GM19468 (cell line): ENCODE measurements at regions not wholly inside any gene's neighbourhood (a gene's known extent, or its start where the extent isn't known, plus 50 kb on each side); places are given as distances from the start of the nearest gene placed in this dataset.
"Not testable (repeated sequence)": the region's sequence is repeated elsewhere in the genome, so short reads cannot be mapped to it uniquely, and the experiment has no call there.

Experiments used
- ATAC-seq: cut with Tn5 transposase; IDR thresholded peaks from one replicate; pipeline ENCODE4 v1.9.1; 2021; ENCODE audit warnings: mild to moderate bottlenecking, moderate library complexity, moderate number of reproducible peaks; ENCODE audit not compliant: unreplicated experiment; ENCODE audit errors: extremely low read depth

- ATAC-seq, result no peak
Observed at GRCh38 chr4:31141832-31142142, 421.6 kb downstream of the PCDH7 start.

GRCh38 chr4:31146366-31146765 is 426.2 kb downstream of the PCDH7 start:
- no peak for ATAC-seq

GRCh38 chr4:31148990-31149389 is 428.8 kb downstream of the PCDH7 start:
- ATAC-seq, result no peak

- no peak for ATAC-seq
Observed at GRCh38 chr4:31156221-31156620, 436.1 kb downstream of the PCDH7 start.

- ATAC-seq, result no peak
Observed at GRCh38 chr4:31160146-31160545, 440.0 kb downstream of the PCDH7 start.

GRCh38 chr4:31169846-31170245 is 449.7 kb downstream of the PCDH7 start:
- no peak for ATAC-seq

GRCh38 chr4:31171362-31171761 is 451.2 kb downstream of the PCDH7 start:
- ATAC-seq, result no peak

GRCh38 chr4:31175242-31175910 is 455.2 kb downstream of the PCDH7 start:
- ATAC-seq, result no peak

GRCh38 chr4:31183256-31183655 is 463.1 kb downstream of the PCDH7 start:
- ATAC-seq, result no peak

GRCh38 chr4:31185014-31185585 is 464.9 kb downstream of the PCDH7 start:
- ATAC-seq, result no peak

GRCh38 chr4:31187979-31188378 is 467.8 kb downstream of the PCDH7 start:
- no peak for ATAC-seq

GRCh38 chr4:31189938-31190337 is 469.8 kb downstream of the PCDH7 start:
- ATAC-seq, result no peak

GRCh38 chr4:31190671-31191070 is 470.5 kb downstream of the PCDH7 start:
- ATAC-seq, result no peak

GRCh38 chr4:31192341-31192740 is 472.2 kb downstream of the PCDH7 start:
- no peak for ATAC-seq

GRCh38 chr4:31193521-31193920 is 473.4 kb downstream of the PCDH7 start:
- no peak for ATAC-seq

GRCh38 chr4:31194823-31195222 is 474.7 kb downstream of the PCDH7 start:
- ATAC-seq, result no peak

- ATAC-seq, result no peak
Observed at GRCh38 chr4:31199644-31200043, 479.5 kb downstream of the PCDH7 start.

- ATAC-seq, result not testable (repeated sequence)
Observed at GRCh38 chr4:31202054-31202453, 481.9 kb downstream of the PCDH7 start.

GRCh38 chr4:31204874-31205273 is 484.7 kb downstream of the PCDH7 start:
- ATAC-seq, result no peak

- no peak for ATAC-seq
Observed at GRCh38 chr4:31220921-31221320, 500.8 kb downstream of the PCDH7 start.

GRCh38 chr4:31228068-31228467 is 507.9 kb downstream of the PCDH7 start:
- no peak for ATAC-seq

GRCh38 chr4:31230594-31230993 is 510.4 kb downstream of the PCDH7 start:
- no peak for ATAC-seq
